Bronchial epithelial cell (primary cell): ENCODE measurements at regions not wholly inside any gene's neighbourhood (a gene's known extent, or its start where the extent isn't known, plus 50 kb on each side); places are given as distances from the start of the nearest gene placed in this dataset.

ENCODE experiments used
- DNase-seq: peaks from one replicate; pipeline ENCODE4 v3.0.0-alpha.2; 2010; ENCODE audit warnings: low read depth
- FAIRE-seq: peaks from 2 replicates; lab custom pipeline; 2011; peaks lifted over from hg19 to GRCh38; lab: Jason Lieb, UNC
- H3K27me3 ChIP-seq: 2 replicates; pipeline ENCODE4 v1.5.1; 2011; ENCODE audit warnings: low read length; ENCODE audit not compliant: control insufficient read depth, insufficient read depth
- H3K36me3 ChIP-seq: 2 replicates; pipeline ENCODE4 v1.5.1; 2011; ENCODE audit warnings: low read length; ENCODE audit not compliant: control insufficient read depth, insufficient read depth
- H3K4me3 ChIP-seq: 2 replicates; pipeline ENCODE4 v1.5.1; 2011; ENCODE audit warnings: mild to moderate bottlenecking, low read depth, low read length, control low read depth
- CTCF ChIP-seq: IDR thresholded peaks from 2 replicates; pipeline ENCODE4 v1.5.1; 2011; ENCODE audit warnings: mild to moderate bottlenecking, moderate library complexity, low read length, control low read depth, inconsistent platforms; ENCODE audit not compliant: insufficient read depth, severe bottlenecking

GRCh38 chr13:74708629-74709028, 574.4 kb upstream of the KLF12 start:
- H3K27me3 ChIP-seq, result no peaks in the 10 kb centered on the region
- no peak overlapping the region for H3K4me3 ChIP-seq
- FAIRE-seq (no peak), DNase-seq (no peak)
- no peak for TF ChIP-seq CTCF
- H3K36me3 ChIP-seq, result no peaks in the 10 kb centered on the region

GRCh38 chr13:74707291-74707690, 573.1 kb upstream of the KLF12 start:
- Histone ChIP-seq H3K27me3 (no peaks in the 10 kb centered on the region), H3K4me3 (no peak overlapping the region), H3K36me3 (no peaks in the 10 kb centered on the region)
- no peak for TF ChIP-seq CTCF
- DNase-seq (no peak), FAIRE-seq (no peak)

GRCh38 chr13:74706801-74707200, 572.6 kb upstream of the KLF12 start:
- Histone ChIP-seq H3K27me3 (no peaks in the 10 kb centered on the region), H3K4me3 (no peak overlapping the region), H3K36me3 (no peaks in the 10 kb centered on the region)
- TF ChIP-seq CTCF, result no peak
- DNase-seq, result no peak
- no peak for FAIRE-seq

- Histone ChIP-seq H3K4me3 (no peak overlapping the region), H3K27me3 (no peaks in the 10 kb centered on the region), H3K36me3 (no peaks in the 10 kb centered on the region)
- DNase-seq (no peak), FAIRE-seq (no peak)
- no peak for TF ChIP-seq CTCF
These were observed 571.2 kb upstream of the KLF12 start for GRCh38 chr13:74705438-74705837.

- H3K4me3 ChIP-seq, result no peak overlapping the region
- FAIRE-seq (no peak), DNase-seq (no peak)
- H3K27me3 ChIP-seq, result no peaks in the 10 kb centered on the region
- TF ChIP-seq CTCF, result no peak
- no peaks in the 10 kb centered on the region for H3K36me3 ChIP-seq
These were observed 569.7 kb upstream of the KLF12 start for GRCh38 chr13:74703855-74704387.
